ENCODE measurements at regions not wholly inside any gene's neighbourhood (a gene's known extent, or its start where the extent isn't known, plus 50 kb on each side); places are given as distances from the start of the nearest gene placed in this dataset.

GRCh38 chr10:53646525-53646924 is 873.9 kb upstream of the MBL2 start:
- peaks cover 0 to 3% of the 10 kb centered on the region in 2 donors for H3K9me3 ChIP-seq
- DNase-seq: peak in 2 of 4 donors; percentile 89 to 91
- peak; percentile 17 for ATAC-seq
- TF ChIP-seq CTCF (IDR thresholded peaks at IDR 0.05): no peak
- no peaks in the 10 kb centered on the region for H3K36me3 ChIP-seq
- no peak overlapping the region for H3K27ac ChIP-seq
- intact Hi-C loops (cut with DNase I): no loop called here
- H3K4me1 ChIP-seq: no peaks in the 10 kb centered on the region
- no peaks in the 10 kb centered on the region for H3K27me3 ChIP-seq
- H3K4me3 ChIP-seq: no peak overlapping the region

GRCh38 chr10:53645951-53646350 is 873.4 kb upstream of the MBL2 start:
- Histone ChIP-seq H3K9me3 (peaks cover 0 to 3% of the 10 kb centered on the region in 2 donors), H3K36me3 (no peaks in the 10 kb centered on the region), H3K4me3 (no peak overlapping the region), H3K4me1 (no peaks in the 10 kb centered on the region), H3K27me3 (no peaks in the 10 kb centered on the region), H3K27ac (no peak overlapping the region)
- DNase-seq (peak in 1 of 4 donors; percentile 22), ATAC-seq (no peak)
- TF ChIP-seq CTCF (IDR thresholded peaks at IDR 0.05): no peak
- intact Hi-C loops (cut with DNase I): no loop called here

GRCh38 chr10:53638006-53638405 is 865.4 kb upstream of the MBL2 start:
- intact Hi-C loops (cut with DNase I): no loop called here
- Histone ChIP-seq H3K27ac (no peak overlapping the region), H3K4me3 (no peak overlapping the region), H3K4me1 (no peaks in the 10 kb centered on the region), H3K9me3 (peaks cover 0 to under 1% of the 10 kb centered on the region in 2 donors), H3K36me3 (no peaks in the 10 kb centered on the region), H3K27me3 (no peaks in the 10 kb centered on the region)
- peak in 1 of 4 donors; percentile 8 for DNase-seq
- no peak for TF ChIP-seq CTCF (IDR thresholded peaks at IDR 0.05)
- no peak for ATAC-seq

GRCh38 chr10:53624722-53625121 is 852.1 kb upstream of the MBL2 start:
- no peak overlapping the region for H3K4me3 ChIP-seq
- no peak for TF ChIP-seq CTCF (IDR thresholded peaks at IDR 0.05)
- intact Hi-C loops (cut with DNase I): no loop called here

GRCh38 chr10:53622201-53622600 is 849.6 kb upstream of the MBL2 start:
- Histone ChIP-seq H3K36me3 (no peaks in the 10 kb centered on the region), H3K4me1 (no peaks in the 10 kb centered on the region), H3K9me3 (no peaks in the 10 kb centered on the region), H3K27me3 (no peaks in the 10 kb centered on the region), H3K4me3 (no peak overlapping the region), H3K27ac (no peak overlapping the region)
- DNase-seq (no peak), ATAC-seq (no peak)
- intact Hi-C loops (cut with DNase I): no loop called here
- no peak for TF ChIP-seq CTCF (IDR thresholded peaks at IDR 0.05)

More at GRCh38 chr10:53624722-53625121, 852.1 kb upstream of the MBL2 start:
- Histone ChIP-seq H3K4me1 (no peaks in the 10 kb centered on the region), H3K27ac (no peak overlapping the region), H3K9me3 (no peaks in the 10 kb centered on the region), H3K27me3 (no peaks in the 10 kb centered on the region), H3K36me3 (no peaks in the 10 kb centered on the region)
- no peak for ATAC-seq
- no peak for DNase-seq

Measured in left lung (tissue), 4 donors.